T-helper 22 cell (primary cell): ENCODE measurements at regions not wholly inside any gene's neighbourhood (a gene's known extent, or its start where the extent isn't known, plus 50 kb on each side); places are given as distances from the start of the nearest gene placed in this dataset.

Source experiments
- DNase-seq: peaks from one replicate; pipeline ENCODE4 v3.0.0-alpha.2; 2020; ENCODE audit warnings: low read depth

- no peak for DNase-seq
These were observed 50.2 kb upstream of the XPA start for GRCh38 chr9:97747201-97747965.

GRCh38 chr9:97748525-97748924, 51.4 kb upstream of the XPA start:
- DNase-seq, result no peak

GRCh38 chr9:97749928-97750327, 52.8 kb upstream of the XPA start:
- no peak for DNase-seq

GRCh38 chr9:97751531-97751930, 54.4 kb upstream of the XPA start:
- DNase-seq, result no peak

GRCh38 chr9:97752274-97752673, 55.1 kb upstream of the XPA start:
- no peak for DNase-seq

GRCh38 chr9:97753364-97753763, 56.2 kb upstream of the XPA start:
- no peak for DNase-seq

- no peak for DNase-seq
These were observed 56.8 kb upstream of the XPA start for GRCh38 chr9:97753975-97754374.

- DNase-seq, result no peak
These were observed 58.6 kb upstream of the XPA start for GRCh38 chr9:97755618-97756267.

- DNase-seq, result no peak
These were observed 59.9 kb upstream of the XPA start for GRCh38 chr9:97756991-97757390.

GRCh38 chr9:97758334-97758916, 61.3 kb upstream of the XPA start:
- DNase-seq, result no peak

- DNase-seq, result no peak
These were observed 62.6 kb upstream of the XPA start for GRCh38 chr9:97759581-97760288.

GRCh38 chr9:97761056-97761598, 64.0 kb upstream of the XPA start:
- DNase-seq, result no peak

GRCh38 chr9:97761879-97762278, 64.7 kb upstream of the XPA start:
- DNase-seq, result no peak

GRCh38 chr9:97763874-97764273, 66.7 kb upstream of the XPA start:
- DNase-seq, result no peak

- DNase-seq, result no peak
These were observed 69.0 kb upstream of the XPA start for GRCh38 chr9:97766092-97766491.

- DNase-seq, result no peak
These were observed 69.5 kb upstream of the XPA start for GRCh38 chr9:97766610-97767009.

GRCh38 chr9:97767891-97768290, 70.8 kb upstream of the XPA start:
- no peak for DNase-seq

GRCh38 chr9:97768746-97769145, 71.6 kb upstream of the XPA start:
- no peak for DNase-seq

GRCh38 chr9:97769208-97769607, 72.1 kb upstream of the XPA start:
- DNase-seq, result no peak

GRCh38 chr9:97770808-97771372, 73.8 kb upstream of the XPA start:
- DNase-seq, result no peak

GRCh38 chr9:97771641-97772040, 74.5 kb upstream of the XPA start:
- DNase-seq, result no peak

- no peak for DNase-seq
These were observed 75.0 kb upstream of the XPA start for GRCh38 chr9:97772145-97772544.
